HEK293T (cell line): ENCODE measurements at regions not wholly inside any gene's neighbourhood (a gene's known extent, or its start where the extent isn't known, plus 50 kb on each side); places are given as distances from the start of the nearest gene placed in this dataset.

Experiments
- CTCF ChIA-PET: fragments of 350-600 bp; formaldehyde crosslinking; extraction: SDS; loops from one replicate; lab custom pipeline; 2021; ENCODE audit warnings: antibody characterized with exemption, inconsistent platforms; lab: Yijun Ruan, JAX
- POLR2A ChIA-PET: fragments of 350-600 bp; formaldehyde crosslinking; extraction: SDS; loops from one replicate; lab custom pipeline; 2020; ENCODE audit warnings: antibody characterized with exemption, inconsistent platforms; lab: Yijun Ruan, JAX
- DNase-seq: peaks from one replicate; pipeline ENCODE4 v3.0.0; 2012; ENCODE audit warnings: mixed read lengths; ENCODE audit errors: extremely low spot score
- ARNT ChIP-seq: fragments of 450-650 bp; IDR thresholded peaks from 2 replicates; pipeline ENCODE4 v1.6.1; 2017; ENCODE audit warnings: mild to moderate bottlenecking
- BHLHE40 ChIP-seq: fragments of 450-650 bp; IDR thresholded peaks from 2 replicates; pipeline ENCODE4 v1.6.1; 2016; ENCODE audit warnings: mild to moderate bottlenecking, moderate library complexity, borderline replicate concordance
- CTBP1 ChIP-seq: fragments of 450-650 bp; IDR thresholded peaks from 2 replicates; pipeline ENCODE4 v1.6.1; 2016; ENCODE audit warnings: borderline replicate concordance
- ELF4 ChIP-seq: fragments of 450-650 bp; IDR thresholded peaks from 2 replicates; pipeline ENCODE4 v1.6.1; 2017; ENCODE audit warnings: antibody characterized with exemption
- FOXA1 ChIP-seq: fragments of 450-650 bp; IDR thresholded peaks from 2 replicates; pipeline ENCODE4 v1.6.1; 2016; ENCODE audit warnings: mild to moderate bottlenecking
- FOXK2 ChIP-seq: fragments of 450-650 bp; IDR thresholded peaks from 2 replicates; pipeline ENCODE4 v1.6.1; 2016; ENCODE audit warnings: mild to moderate bottlenecking
- FOXM1 ChIP-seq: fragments of 450-650 bp; IDR thresholded peaks from 2 replicates; pipeline ENCODE4 v1.6.1; 2017; ENCODE audit warnings: mild to moderate bottlenecking, borderline replicate concordance
- HDGF ChIP-seq: fragments of 450-650 bp; IDR thresholded peaks from 2 replicates; pipeline ENCODE4 v1.6.1; 2017; ENCODE audit warnings: antibody characterized with exemption, borderline replicate concordance
- L3MBTL2 ChIP-seq: fragments of 450-650 bp; conservative IDR thresholded peaks from 2 replicates; pipeline ENCODE4 v1.6.1; 2016; ENCODE audit warnings: mild to moderate bottlenecking
- LEF1 ChIP-seq: fragments of 450-650 bp; IDR thresholded peaks from 2 replicates; pipeline ENCODE4 v1.6.1; 2017; ENCODE audit warnings: mild to moderate bottlenecking, borderline replicate concordance
- NFRKB ChIP-seq: fragments of 450-650 bp; IDR thresholded peaks from 2 replicates; pipeline ENCODE4 v1.6.1; 2016; ENCODE audit warnings: mild to moderate bottlenecking, moderate library complexity
- SP1 ChIP-seq: fragments of 450-650 bp; IDR thresholded peaks from 2 replicates; pipeline ENCODE4 v1.6.1; 2017
- SUZ12 ChIP-seq: fragments of 450-650 bp; IDR thresholded peaks from 2 replicates; pipeline ENCODE4 v1.6.1; 2016; ENCODE audit warnings: mild to moderate bottlenecking
- TARDBP ChIP-seq: fragments of 450-650 bp; IDR thresholded peaks from 2 replicates; pipeline ENCODE4 v1.6.1; 2016
- ZNF384 ChIP-seq: fragments of 450-650 bp; IDR thresholded peaks from 2 replicates; pipeline ENCODE4 v1.6.1; 2016
- TF ChIP-seq, protein P1 (sequence below): fragments of 450-650 bp; IDR thresholded peaks from 2 replicates; pipeline ENCODE4 v1.6.1; 2016

DNA sequence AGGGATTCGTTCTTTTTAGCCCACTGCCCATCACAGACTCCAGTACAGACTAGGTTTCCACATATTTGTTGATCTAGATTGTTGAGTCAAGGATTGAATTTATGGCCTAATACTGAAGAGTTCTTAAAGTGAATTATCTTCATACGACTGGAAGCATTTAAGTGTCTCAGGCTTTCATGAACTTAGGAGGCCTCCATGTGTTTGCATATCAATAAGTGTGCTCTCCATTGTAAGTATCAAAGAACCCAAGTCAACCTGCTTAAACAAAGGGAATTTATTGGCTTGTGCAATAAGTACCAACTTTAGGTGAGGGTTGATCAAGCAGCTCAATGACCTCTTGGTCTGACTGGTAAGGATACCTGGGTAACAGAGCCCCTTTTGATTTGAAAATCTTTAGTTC is 382.1 kb downstream of the PDCD6IP start:
- ChIA-PET CTCF (no interaction called here), POLR2A (no interaction called here)
- TF ChIP-seq BHLHE40, result no peak
- TF ChIP-seq CTBP1, result no peak
- no peak for TF ChIP-seq ELF4
- no peak for TF ChIP-seq SUZ12
- TF ChIP-seq FOXK2, result no peak
- TF ChIP-seq SP1, result no peak
- TF ChIP-seq ZNF384, result no peak
- TF ChIP-seq, protein P1, sequence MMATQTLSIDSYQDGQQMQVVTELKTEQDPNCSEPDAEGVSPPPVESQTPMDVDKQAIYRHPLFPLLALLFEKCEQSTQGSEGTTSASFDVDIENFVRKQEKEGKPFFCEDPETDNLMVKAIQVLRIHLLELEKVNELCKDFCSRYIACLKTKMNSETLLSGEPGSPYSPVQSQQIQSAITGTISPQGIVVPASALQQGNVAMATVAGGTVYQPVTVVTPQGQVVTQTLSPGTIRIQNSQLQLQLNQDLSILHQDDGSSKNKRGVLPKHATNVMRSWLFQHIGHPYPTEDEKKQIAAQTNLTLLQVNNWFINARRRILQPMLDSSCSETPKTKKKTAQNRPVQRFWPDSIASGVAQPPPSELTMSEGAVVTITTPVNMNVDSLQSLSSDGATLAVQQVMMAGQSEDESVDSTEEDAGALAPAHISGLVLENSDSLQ, result no peak
- no peak for TF ChIP-seq ARNT
- no peak for TF ChIP-seq FOXA1
- TF ChIP-seq TARDBP, result no peak
- TF ChIP-seq FOXM1, result no peak
- TF ChIP-seq L3MBTL2, result no peak
- TF ChIP-seq HDGF, result no peak
- no peak for TF ChIP-seq NFRKB
- no peak for TF ChIP-seq LEF1
- DNase-seq, result no peak

DNA sequence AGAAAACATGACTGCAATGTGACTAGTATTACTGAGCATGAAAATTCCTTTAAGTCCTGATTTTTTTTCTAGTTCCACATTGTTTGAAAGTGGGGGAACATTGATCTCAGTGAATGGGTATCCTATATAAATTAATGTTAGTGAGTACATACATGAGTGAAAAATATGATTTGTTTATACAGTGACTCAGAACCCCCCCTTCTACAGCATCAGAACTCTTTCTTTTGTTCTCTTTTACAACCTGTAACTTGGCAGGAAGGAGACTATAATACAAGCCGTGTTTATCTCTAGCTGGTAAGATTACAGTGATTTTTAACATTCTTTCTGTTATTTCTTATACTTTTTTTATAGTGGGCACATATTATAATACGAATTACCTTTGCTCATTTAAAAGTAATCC is 384.7 kb downstream of the PDCD6IP start:
- DNase-seq, result no peak
- CTCF ChIA-PET, result no interaction called here
- POLR2A ChIA-PET, result no interaction called here
- TF ChIP-seq CTBP1 (no peak), ARNT (no peak), ZNF384 (no peak), ELF4 (no peak), SP1 (no peak), FOXK2 (no peak), FOXM1 (no peak), FOXA1 (no peak), L3MBTL2 (no peak), LEF1 (no peak), HDGF (no peak), BHLHE40 (no peak), SUZ12 (no peak), TARDBP (no peak), NFRKB (no peak)
- TF ChIP-seq, protein P1, result no peak

DNA sequence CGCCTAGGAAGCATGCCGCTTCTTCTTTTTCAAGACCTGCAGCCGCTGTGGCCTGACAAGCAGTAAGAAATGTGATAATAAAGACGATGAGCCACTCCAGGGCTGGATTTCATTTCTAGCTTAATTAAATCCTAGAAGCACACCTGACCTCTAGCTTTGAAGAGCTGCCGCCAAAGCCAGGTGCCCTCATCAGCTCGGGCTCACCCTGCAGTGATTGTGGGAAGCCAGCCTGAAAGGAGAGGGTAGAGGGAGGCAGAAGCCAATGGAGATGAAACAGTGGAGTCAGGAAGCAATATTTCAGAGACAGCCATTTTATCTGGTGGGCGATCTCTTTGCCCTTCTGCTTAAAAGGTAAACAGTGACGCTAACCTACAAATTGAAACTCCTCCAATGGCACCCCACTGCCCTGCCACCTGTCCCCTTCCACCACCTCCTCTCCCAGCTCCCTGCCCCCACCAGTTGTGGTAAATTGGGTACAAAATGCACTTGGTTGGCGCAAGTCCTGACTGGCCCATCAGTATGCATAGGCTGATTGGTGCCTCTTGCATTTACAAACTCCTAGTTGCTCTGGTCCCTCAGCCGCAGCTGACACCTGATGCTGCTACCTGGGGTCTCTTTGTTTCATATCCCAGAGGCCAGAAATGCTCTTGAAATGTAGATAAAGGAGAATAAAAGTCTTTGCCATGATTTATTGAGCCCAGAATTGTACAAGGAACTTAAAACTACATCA is 385.3 kb downstream of the PDCD6IP start:
- ChIA-PET CTCF (interaction anchor here (0.6 kb wide), 1 partner anchor 57 kb away, joined by 8 read pairs; no protein-coding TSS in a partner anchor), POLR2A (no interaction called here)
- DNase-seq, result no peak

DNA sequence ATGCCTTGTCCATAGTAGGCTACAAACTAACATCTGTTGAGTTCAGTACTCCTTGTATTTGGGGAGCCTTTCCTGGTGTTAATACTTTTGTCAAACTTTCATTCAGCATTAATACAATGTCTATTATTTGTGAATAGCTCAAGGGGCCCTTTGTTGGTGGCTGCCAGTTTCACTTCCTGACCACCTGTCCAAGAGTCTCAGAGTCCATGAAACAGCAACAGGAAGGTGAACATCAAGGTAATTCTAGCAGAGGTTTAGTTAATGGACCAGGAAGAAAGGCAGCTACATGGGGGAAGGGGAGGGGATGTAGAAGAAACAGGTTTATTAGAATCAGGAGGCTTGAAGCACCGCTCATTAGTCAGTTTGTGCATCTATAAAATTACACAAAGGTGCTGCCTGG is 386.9 kb downstream of the PDCD6IP start:
- ChIA-PET POLR2A (no interaction called here), CTCF (no interaction called here)
- TF ChIP-seq FOXM1 (no peak), LEF1 (no peak), SUZ12 (no peak), NFRKB (no peak), L3MBTL2 (no peak), HDGF (no peak), FOXK2 (no peak), CTBP1 (no peak), BHLHE40 (no peak), ZNF384 (no peak), ELF4 (no peak), TARDBP (no peak), ARNT (no peak), FOXA1 (no peak), SP1 (no peak)
- TF ChIP-seq, protein P1, result no peak
- DNase-seq, result no peak

More for the DNA sequence above, 385.3 kb downstream of the PDCD6IP start:
- no peak for TF ChIP-seq CTBP1
- TF ChIP-seq FOXA1, result no peak
- TF ChIP-seq BHLHE40, result no peak
- TF ChIP-seq, protein P1, result no peak
- TF ChIP-seq HDGF, result no peak
- TF ChIP-seq ELF4, result no peak
- no peak for TF ChIP-seq FOXK2
- no peak for TF ChIP-seq FOXM1

DNA sequence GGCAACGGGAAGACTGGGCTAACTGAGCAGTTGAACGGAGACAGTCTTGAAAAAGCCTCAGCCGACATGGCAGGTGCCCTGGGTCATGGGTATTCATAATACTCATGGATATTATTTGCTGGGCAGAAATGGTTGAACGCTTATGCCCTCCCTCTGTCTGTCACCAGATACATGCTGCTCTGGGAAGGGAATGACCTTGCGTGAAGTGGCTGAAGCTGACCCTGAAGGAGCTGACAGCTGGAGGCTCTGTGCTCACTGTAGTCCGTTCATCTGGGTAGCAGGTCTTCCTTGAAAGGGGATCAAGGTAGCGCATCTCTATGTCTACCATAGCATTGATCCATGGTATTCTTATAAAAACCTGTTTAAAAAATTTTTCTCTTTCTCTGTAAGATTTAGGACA is 390.7 kb downstream of the PDCD6IP start:
- CTCF ChIA-PET, result interaction anchor here (0.6 kb wide), 1 partner anchor 270 kb away, joined by 3 read pairs; no protein-coding TSS in a partner anchor
- no peak for TF ChIP-seq NFRKB
- TF ChIP-seq CTBP1, result no peak
- TF ChIP-seq ELF4, result no peak
- TF ChIP-seq, protein P1, result no peak
- TF ChIP-seq SUZ12, result no peak
- TF ChIP-seq SP1, result no peak
- no peak for TF ChIP-seq TARDBP
- no peak for TF ChIP-seq FOXA1
- TF ChIP-seq FOXM1, result no peak
- TF ChIP-seq LEF1, result no peak
- no peak for TF ChIP-seq HDGF
- POLR2A ChIA-PET, result no interaction called here
- no peak for DNase-seq
